NCI-H1436 (cell line): ENCODE measurements at regions not wholly inside any gene's neighbourhood (a gene's known extent, or its start where the extent isn't known, plus 50 kb on each side); places are given as distances from the start of the nearest gene placed in this dataset.

ENCODE experiments used
- DNase-seq: peaks from one replicate; lab custom pipeline; 2025; lab: John Stamatoyannopoulos, UW

DNA sequence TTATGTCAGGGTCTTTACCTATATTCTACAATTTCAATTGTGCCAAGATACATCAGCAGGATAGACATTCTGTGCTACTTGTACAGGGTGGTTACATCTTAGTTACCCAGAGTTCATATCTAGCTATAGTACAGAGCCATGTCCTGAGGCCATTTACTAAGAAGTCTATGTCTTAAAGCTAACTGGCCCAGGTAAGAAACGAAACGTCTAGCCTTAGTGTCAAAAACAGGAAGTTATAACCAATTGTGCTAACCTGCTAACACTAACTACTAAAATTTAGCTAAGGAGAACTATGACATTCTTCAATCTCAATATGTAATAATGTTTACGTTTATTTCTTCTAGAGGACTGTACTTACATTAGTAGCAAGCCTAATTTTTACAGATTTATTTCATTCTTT, 717.2 kb upstream of the UBE2E2 start:
- DNase-seq, result no peak

DNA sequence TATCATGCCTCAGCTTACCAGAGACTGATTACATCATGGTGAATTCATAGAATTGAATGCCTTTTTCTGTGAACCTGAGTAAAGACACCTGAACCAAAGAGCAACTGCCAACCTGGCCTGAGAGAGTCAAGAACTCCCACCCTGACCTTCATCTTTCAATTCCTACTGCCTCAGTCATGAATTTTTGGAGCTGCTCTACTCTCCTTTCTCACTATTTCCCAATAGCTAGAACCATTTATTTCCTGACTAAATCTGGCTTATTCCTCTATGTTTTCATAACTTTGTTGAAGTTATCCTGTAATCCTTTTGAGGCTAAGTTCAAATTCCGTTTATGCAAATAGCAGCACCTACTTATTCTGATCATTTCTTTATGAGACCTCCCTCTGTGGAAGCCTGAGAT, 712.4 kb upstream of the UBE2E2 start:
- no peak for DNase-seq

- no peak for DNase-seq
Observed at GRCh38 chr3:22491344-22491743, 711.8 kb upstream of the UBE2E2 start.

DNA sequence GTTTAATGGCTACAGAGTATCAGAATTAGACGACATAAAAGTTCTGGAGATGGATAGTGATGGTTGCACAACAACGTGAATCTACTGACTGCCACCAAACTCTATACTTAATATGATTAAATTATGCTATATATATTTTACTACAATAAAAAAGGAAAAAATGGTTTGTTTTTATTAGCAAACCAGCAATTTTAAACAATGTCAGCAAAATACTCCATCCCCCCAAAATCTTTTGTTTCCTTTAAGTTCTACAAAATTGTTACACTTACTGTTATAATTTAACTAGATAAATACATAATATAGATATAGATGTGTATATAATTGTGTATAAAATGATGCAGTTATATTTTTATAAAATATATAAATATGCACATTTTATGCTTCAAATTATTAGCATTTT, 710.8 kb upstream of the UBE2E2 start:
- no peak for DNase-seq

GRCh38 chr3:22495241-22495640, 707.9 kb upstream of the UBE2E2 start:
- no peak for DNase-seq

DNA sequence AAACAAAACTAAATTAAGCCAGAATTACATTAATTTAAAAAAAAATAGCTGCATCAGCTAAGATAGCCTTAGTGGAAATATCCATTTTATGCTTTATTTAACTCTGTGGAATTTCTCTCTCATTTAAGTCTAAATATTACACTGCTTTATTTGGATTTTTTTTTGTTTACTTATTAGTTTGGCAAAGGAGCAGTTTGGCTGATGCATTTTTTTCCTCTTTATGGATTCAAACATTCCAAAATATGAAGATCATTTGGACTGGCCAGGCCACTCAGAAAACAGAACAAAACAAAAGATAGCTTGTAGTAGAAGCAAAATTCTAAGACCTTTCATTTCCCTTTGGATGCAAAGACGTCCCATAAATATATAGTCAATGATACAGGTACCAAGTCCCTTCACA, 707.3 kb upstream of the UBE2E2 start:
- DNase-seq, result no peak

GRCh38 chr3:22496641-22497040, 706.5 kb upstream of the UBE2E2 start:
- no peak for DNase-seq

- DNase-seq, result no peak
Observed at GRCh38 chr3:22506871-22507270, 696.3 kb upstream of the UBE2E2 start.

GRCh38 chr3:22507709-22508108, 695.4 kb upstream of the UBE2E2 start:
- no peak for DNase-seq

DNA sequence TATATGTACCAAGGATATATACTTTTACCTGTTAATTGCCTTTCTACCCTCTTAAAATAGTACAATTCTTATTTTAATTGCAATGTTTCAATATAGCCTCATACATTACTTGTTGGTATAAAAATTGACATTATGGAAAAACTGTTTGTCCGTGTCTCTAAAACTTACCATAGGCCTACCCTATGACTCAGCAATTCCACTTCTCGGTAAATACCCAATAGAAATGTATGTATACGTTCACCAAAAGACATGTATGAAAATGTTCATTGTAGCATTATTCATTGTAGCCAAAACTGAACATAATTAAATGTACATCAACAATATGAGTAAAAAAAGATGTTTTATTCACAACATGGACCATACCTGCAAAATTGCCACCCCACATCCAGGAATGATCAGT, 679.2 kb upstream of the UBE2E2 start:
- no peak for DNase-seq

- no peak for DNase-seq
Observed at GRCh38 chr3:22526266-22526837, 676.8 kb upstream of the UBE2E2 start.

- no peak for DNase-seq
Observed at GRCh38 chr3:22536541-22536940, 666.6 kb upstream of the UBE2E2 start.

DNA sequence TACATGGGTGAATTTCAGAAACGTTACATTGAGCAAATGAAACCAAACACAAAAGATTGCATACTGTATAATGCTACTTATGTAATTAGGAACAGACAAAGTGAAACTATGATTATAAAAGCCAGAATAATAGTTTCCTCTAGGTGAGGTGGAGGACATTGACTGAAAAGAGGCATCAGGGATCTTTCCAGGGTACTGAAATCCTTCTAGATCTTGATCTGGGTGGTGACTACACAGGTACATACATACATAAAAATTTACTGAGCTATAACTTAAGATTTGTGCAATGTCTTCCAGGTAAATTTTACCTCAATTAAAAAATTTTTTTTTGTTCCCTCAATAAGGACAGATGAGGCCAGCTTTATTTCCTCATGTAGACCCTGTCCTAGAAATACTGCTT, 665.6 kb upstream of the UBE2E2 start:
- DNase-seq, result no peak

DNA sequence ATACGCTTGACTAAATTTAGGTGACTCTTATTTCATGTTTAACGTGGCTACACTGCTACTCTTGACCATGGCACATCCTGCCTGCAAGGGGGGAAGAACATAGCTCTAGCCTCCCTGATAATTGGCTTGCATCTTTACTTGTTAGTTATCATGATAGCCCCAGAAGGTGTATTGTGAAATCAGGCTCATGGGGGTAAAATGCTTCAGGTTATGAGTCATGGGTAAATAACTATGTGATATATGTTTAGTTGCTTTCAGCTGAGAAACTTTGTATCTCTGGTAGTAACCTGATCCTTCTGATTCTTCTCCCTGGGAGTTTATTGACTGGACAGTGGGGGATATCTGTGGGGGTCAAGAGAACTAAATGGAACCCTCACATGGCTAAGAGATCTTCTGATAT, 660.8 kb upstream of the UBE2E2 start:
- DNase-seq, result no peak

DNA sequence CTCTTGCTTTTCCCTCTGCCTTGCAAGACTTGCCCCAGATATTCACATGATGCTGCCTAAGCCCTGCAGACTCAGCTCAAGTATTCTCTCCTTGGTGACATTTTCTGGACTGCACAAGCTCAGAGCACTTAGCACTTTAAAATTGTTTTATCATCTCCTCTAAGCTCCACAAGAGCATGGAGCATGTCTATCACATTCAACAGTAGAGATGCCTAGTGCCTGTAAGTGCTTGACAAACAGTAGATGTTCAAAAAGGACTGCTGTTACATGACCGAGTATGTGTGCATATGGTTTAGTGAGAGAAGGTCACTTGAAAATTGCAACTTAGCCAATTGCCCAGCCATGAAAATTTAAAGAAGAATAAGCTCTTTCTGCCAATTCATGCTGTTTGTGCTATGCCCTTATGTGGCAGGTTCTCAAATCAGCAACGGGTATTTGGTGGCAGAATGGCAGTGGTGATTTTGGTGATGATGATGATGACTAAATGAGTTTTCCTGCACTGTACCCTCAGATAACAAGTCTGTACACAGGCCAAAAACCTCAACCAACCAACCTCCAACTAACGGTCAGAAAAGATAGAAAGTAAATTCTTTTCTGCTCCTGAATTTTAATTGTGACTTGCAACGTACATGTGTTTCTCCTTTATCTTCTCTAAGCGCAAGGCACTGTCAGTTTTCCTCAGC, 647.2 kb upstream of the UBE2E2 start:
- no peak for DNase-seq

- no peak for DNase-seq
Observed at GRCh38 chr3:22565393-22565792, 637.7 kb upstream of the UBE2E2 start.

GRCh38 chr3:22568285-22568684, 634.8 kb upstream of the UBE2E2 start:
- no peak for DNase-seq

- DNase-seq, result no peak
Observed at GRCh38 chr3:22569570-22569969, 633.6 kb upstream of the UBE2E2 start.

DNA sequence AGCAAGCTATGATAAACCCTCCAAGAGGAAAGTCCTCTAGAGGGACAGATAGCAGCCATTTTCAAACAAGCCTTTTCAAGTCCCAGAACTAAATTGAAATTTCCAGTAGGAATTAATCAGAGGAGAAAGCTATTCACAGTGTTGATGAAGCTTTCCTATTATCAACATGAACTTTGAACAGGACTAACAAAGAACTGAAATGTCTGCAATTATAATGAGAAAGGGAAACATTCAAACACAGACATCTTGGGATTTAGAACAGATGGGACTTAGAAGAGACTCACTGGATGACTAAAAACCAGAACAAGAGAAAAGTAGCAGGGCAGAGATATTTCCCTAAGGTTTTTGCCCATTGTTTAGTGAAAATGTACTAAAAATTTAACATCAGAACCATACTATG, 622.1 kb upstream of the UBE2E2 start:
- DNase-seq, result no peak

DNA sequence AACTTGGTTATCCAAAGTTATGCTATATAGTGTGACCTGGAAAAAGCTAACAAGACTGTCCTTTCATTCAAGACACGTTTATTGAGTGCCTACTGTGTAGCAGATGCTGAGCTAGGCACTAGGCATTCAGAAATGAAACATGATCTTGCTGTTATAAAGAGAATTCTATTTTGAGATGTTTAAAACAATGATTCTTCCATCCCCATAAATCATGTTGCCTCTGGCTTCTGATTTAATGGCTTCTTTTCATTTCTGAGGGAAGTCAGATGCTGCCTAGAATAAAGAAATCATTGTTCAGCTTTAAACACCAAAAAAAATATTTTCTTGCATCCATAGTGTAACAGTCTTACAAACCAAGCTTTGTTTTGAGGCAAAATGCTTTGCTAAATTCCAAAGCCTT, 620.9 kb upstream of the UBE2E2 start:
- DNase-seq, result no peak

DNA sequence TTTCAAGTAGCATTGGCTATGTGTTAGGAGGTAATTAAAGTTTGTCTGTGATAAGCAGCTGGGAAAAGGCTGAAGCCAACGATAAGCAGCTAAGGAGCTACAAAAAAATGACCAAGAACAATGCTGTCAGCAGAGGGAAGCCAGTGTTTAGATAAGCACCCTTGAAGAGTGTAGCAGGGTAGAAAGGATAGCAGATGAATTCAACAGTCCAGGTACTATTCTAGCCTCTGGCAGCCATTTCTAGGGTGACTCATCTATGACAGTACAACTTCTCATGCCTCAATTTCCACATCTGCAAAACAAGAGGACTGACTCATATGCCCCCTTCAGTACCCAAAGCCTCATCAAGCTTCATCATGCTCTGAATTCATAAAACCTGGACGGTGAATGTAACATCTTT, 617.6 kb upstream of the UBE2E2 start:
- DNase-seq, result no peak

DNA sequence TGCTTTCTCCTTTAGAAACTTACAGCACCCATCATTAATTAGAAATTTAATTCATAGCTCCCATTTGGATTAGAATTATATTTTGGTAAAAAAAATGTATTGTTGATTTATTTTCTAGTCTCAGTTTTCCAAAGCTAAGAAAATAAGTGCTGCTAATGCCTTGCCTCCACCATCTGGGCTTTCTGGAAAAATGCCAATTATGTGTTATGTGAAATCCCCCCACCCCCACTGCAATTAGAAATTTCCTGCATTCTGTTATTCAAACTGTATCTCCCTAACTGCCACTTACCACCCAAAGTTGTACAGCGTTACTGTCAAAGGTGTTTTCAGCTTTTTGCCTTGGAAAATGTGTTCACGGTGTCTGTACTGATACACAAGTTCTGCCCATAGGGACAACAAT, 617.2 kb upstream of the UBE2E2 start:
- DNase-seq, result no peak

DNA sequence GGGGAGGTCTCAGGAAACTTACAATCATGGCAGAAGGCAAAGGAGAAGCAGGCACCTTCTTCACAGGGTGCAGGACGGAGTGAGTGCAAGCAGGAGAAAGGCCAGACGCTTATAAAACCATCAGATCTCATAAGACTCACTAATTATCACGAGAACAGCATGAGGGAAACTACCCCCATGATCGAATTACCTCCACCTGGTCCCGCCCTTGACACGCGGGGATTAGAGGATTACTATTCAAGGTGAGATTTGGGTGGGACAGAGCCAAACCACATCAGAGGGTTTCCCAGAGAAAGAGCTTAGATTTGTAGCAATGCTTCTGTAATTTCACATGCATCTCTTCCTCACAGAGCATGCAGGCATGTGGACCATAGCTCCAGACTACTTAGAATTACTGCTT, 615.7 kb upstream of the UBE2E2 start:
- no peak for DNase-seq

DNA sequence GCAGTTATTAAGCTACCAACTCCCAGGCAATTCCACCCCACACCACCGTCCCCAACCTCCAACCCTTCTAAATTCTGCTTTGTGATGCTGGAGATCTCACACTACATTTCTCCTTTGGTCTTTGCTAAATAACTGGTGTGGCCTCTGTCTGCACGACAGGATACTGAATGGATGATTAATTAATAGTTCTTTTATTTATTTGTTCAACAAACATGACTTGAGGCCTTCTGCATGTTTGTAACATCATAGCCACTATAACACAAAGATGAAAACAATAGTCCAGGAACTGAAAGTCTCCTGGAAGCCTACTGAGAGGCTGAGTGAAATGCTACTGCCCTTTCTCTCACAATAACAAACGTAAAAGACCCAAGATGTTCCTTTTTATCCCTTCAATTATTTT, 609.5 kb upstream of the UBE2E2 start:
- no peak for DNase-seq
